Thyroid gland (tissue), 4 donors: ENCODE measurements at regions not wholly inside any gene's neighbourhood (a gene's known extent, or its start where the extent isn't known, plus 50 kb on each side); places are given as distances from the start of the nearest gene placed in this dataset.

Source experiments
- DNase-seq, 2 donors: peaks; one replicate each; pipeline ENCODE4 v3.0.0-alpha.2; 2019
- H3K27ac ChIP-seq, 3 donors: fragments of 200-600 bp; sonication (generic); 1 replicate in 2 of 3; 2 replicates in 1 of 3; pipeline ENCODE4 v1.5.1; 2016 to 2019; ENCODE audit warnings: mild to moderate bottlenecking in 1 of 3, moderate library complexity in 1 of 3
- H3K27me3 ChIP-seq: fragments of 200-600 bp; sonication (generic); one replicate; pipeline ENCODE4 v1.5.1; 2019
- H3K36me3 ChIP-seq, 2 donors: fragments of 200-600 bp; sonication (generic); one replicate each; pipeline ENCODE4 v1.5.1; 2016 to 2019
- H3K4me1 ChIP-seq, 2 donors: fragments of 200-600 bp; sonication (generic); one replicate each; pipeline ENCODE4 v1.5.1; 2017 to 2019
- H3K4me3 ChIP-seq, 3 donors: fragments of 200-600 bp; sonication (generic); replicated peaks in 1 of 3; 1 replicate in 2 of 3; 2 replicates in 1 of 3; pipeline ENCODE4 v1.5.1; 2016; ENCODE audit warnings: mild to moderate bottlenecking in 1 of 3
- H3K9me3 ChIP-seq: fragments of 200-600 bp; sonication (generic); one replicate; pipeline ENCODE4 v1.5.1; 2017
- CTCF ChIP-seq, 6 experiments: fragments of 200-600 bp in 3 of 6; fragments of 450-650 bp in 3 of 6; sonication (generic) in 3 of 6; IDR thresholded peaks; one replicate each; pipeline ENCODE4 v1.5.1; 2016 to 2019; ENCODE audit warnings: antibody characterized with exemption in 6 of 6, mild to moderate bottlenecking in 2 of 6, inconsistent platforms in 1 of 6, moderate library complexity in 1 of 6
- POLR2A ChIP-seq, 2 donors: fragments of 450-650 bp; IDR thresholded peaks; one replicate each; pipeline ENCODE4 v1.6.1; 2017; ENCODE audit warnings: antibody characterized with exemption in 2 of 2, mild to moderate bottlenecking in 2 of 2, moderate library complexity in 1 of 2
- WGBS, 2 donors: methylation state at CpG; one replicate each; pipeline ENCODE4 v1.1.5; 2017; 5-methylcytosine and 5-hydroxymethylcytosine counted together
- intact Hi-C: fragments of 100-400 bp; cut with DNase I; formaldehyde crosslinking; loops from one replicate; pipeline ENCODE4 v1.15.1; 2023

GRCh38 chr6:25056130-25056529 lies 120.4 kb upstream of the RIPOR2 start:
- no peak for DNase-seq
- no peaks in the 10 kb centered on the region for H3K9me3 ChIP-seq
- 78 to 94% methylated on average over 3 of the region's 3 CpGs for WGBS, 2 donors
- TF ChIP-seq POLR2A (IDR thresholded peaks at IDR 0.05) (no peak), CTCF (IDR thresholded peaks at IDR 0.05) (no peak)
- H3K27me3 ChIP-seq: no peaks in the 10 kb centered on the region
- H3K4me1 ChIP-seq: no peaks in the 10 kb centered on the region
- no peak overlapping the region for H3K4me3 ChIP-seq
- H3K27ac ChIP-seq: no peak overlapping the region
- no peaks in the 10 kb centered on the region for H3K36me3 ChIP-seq
- intact Hi-C loops: no loop called here

GRCh38 chr6:25057111-25057905 lies 121.5 kb upstream of the RIPOR2 start:
- TF ChIP-seq CTCF (IDR thresholded peaks at IDR 0.05) (no peak), POLR2A (IDR thresholded peaks at IDR 0.05) (no peak)
- DNase-seq: no peak
- no peaks in the 10 kb centered on the region for H3K9me3 ChIP-seq
- intact Hi-C loops: no loop called here
- 94% methylated on average over 6 to 7 of the region's 7 CpGs for WGBS, 2 donors
- H3K36me3 ChIP-seq: no peaks in the 10 kb centered on the region
- no peaks in the 10 kb centered on the region for H3K4me1 ChIP-seq
- H3K27ac ChIP-seq: no peak overlapping the region
- H3K27me3 ChIP-seq: no peaks in the 10 kb centered on the region
- no peak overlapping the region for H3K4me3 ChIP-seq

GRCh38 chr6:25058441-25058840 lies 122.7 kb upstream of the RIPOR2 start:
- no peak for DNase-seq
- TF ChIP-seq CTCF (IDR thresholded peaks at IDR 0.05): no peak
- no peak for TF ChIP-seq POLR2A (IDR thresholded peaks at IDR 0.05)
- intact Hi-C loops: no loop called here
- no peaks in the 10 kb centered on the region for H3K4me1 ChIP-seq
- no peaks in the 10 kb centered on the region for H3K9me3 ChIP-seq
- 95 to 96% methylated on average over 5 of the region's 5 CpGs for WGBS, 2 donors
- H3K27me3 ChIP-seq: no peaks in the 10 kb centered on the region
- no peaks in the 10 kb centered on the region for H3K36me3 ChIP-seq
- H3K4me3 ChIP-seq: no peak overlapping the region
- no peak overlapping the region for H3K27ac ChIP-seq

GRCh38 chr6:25058941-25059340 lies 123.2 kb upstream of the RIPOR2 start:
- DNase-seq: no peak
- Histone ChIP-seq H3K9me3 (no peaks in the 10 kb centered on the region), H3K27ac (no peak overlapping the region), H3K36me3 (no peaks in the 10 kb centered on the region), H3K27me3 (no peaks in the 10 kb centered on the region), H3K4me1 (no peaks in the 10 kb centered on the region), H3K4me3 (no peak overlapping the region)
- TF ChIP-seq CTCF (IDR thresholded peaks at IDR 0.05) (no peak), POLR2A (IDR thresholded peaks at IDR 0.05) (no peak)
- intact Hi-C loops: no loop called here
- WGBS, 2 donors: 96% methylated on average over 4 of the region's 4 CpGs

- Histone ChIP-seq H3K4me3 (no peak overlapping the region), H3K36me3 (no peaks in the 10 kb centered on the region), H3K27ac (no peak overlapping the region), H3K4me1 (no peaks in the 10 kb centered on the region), H3K27me3 (no peaks in the 10 kb centered on the region), H3K9me3 (no peaks in the 10 kb centered on the region)
- DNase-seq: no peak
- intact Hi-C loops: no loop called here
- WGBS, 2 donors: 96 to 100% methylated on average over 2 of the region's 2 CpGs
- no peak for TF ChIP-seq CTCF (IDR thresholded peaks at IDR 0.05)
- no peak for TF ChIP-seq POLR2A (IDR thresholded peaks at IDR 0.05)
Measured at GRCh38 chr6:25060522-25060921, 124.8 kb upstream of the RIPOR2 start.
